Activated B cell treated with CpG ODN at 0.5 μM for 24 hours (primary cell): ENCODE measurements at regions not wholly inside any gene's neighbourhood (a gene's known extent, or its start where the extent isn't known, plus 50 kb on each side); places are given as distances from the start of the nearest gene placed in this dataset.

ENCODE experiments used
- ATAC-seq: fragments of 200-7000 bp; cut with Tn5 transposase; one replicate; pipeline ENCODE4 v1.10.0; 2021; ENCODE audit warnings: low read depth, mild to moderate bottlenecking, moderate library complexity
- CTCF ChIA-PET: fragments of 350-600 bp; sonication (Branson Sonifier 250); formaldehyde crosslinking; loops from one replicate; lab custom pipeline; 2021; ENCODE audit warnings: antibody characterized with exemption; lab: Charles Lee
- POLR2A ChIA-PET: fragments of 350-600 bp; sonication (Branson Sonifier 250); formaldehyde crosslinking; loops from one replicate; lab custom pipeline; 2021; ENCODE audit warnings: antibody characterized with exemption; lab: Charles Lee
- DNase-seq: peaks from one replicate; pipeline ENCODE4 v3.0.0; 2022
- H3K27ac Mint-ChIP-seq: one replicate; pipeline ENCODE4 v1.8.0; 2020; ENCODE audit warnings: mixed read lengths
- H3K27me3 Mint-ChIP-seq: one replicate; pipeline ENCODE4 v1.8.0; 2021; ENCODE audit warnings: mixed read lengths
- H3K36me3 Mint-ChIP-seq: one replicate; pipeline ENCODE4 v1.8.0; 2021; ENCODE audit warnings: low read depth, mixed read lengths
- H3K4me1 Mint-ChIP-seq: one replicate; pipeline ENCODE4 v1.8.0; 2021; ENCODE audit warnings: mixed read lengths
- H3K4me3 Mint-ChIP-seq: one replicate; pipeline ENCODE4 v1.8.0; 2020; ENCODE audit warnings: mild to moderate bottlenecking, mixed read lengths
- H3K9me3 Mint-ChIP-seq: one replicate; pipeline ENCODE4 v1.8.0; 2020; ENCODE audit warnings: mixed read lengths
- CTCF ChIP-seq: fragments of 200-600 bp; IDR thresholded peaks from one replicate; pipeline ENCODE4 v1.8.0; 2022; ENCODE audit warnings: antibody characterized with exemption, mild to moderate bottlenecking
- intact Hi-C: fragments of 100-400 bp; cut with micrococcal nuclease; formaldehyde crosslinking; loops from one replicate; pipeline ENCODE4 v1.15.1; 2024

GRCh38 chr9:115444959-115445358 lies 327.0 kb upstream of the TNC start:
- Mint-ChIP-seq H3K4me3 (no peak overlapping the region), H3K9me3 (no peaks in the 10 kb centered on the region), H3K36me3 (no peaks in the 10 kb centered on the region), H3K27ac (no peak overlapping the region), H3K27me3 (peaks cover 8% of the 10 kb centered on the region), H3K4me1 (no peaks in the 10 kb centered on the region)
- ChIA-PET POLR2A (no interaction called here), CTCF (no interaction called here)
- DNase-seq, result no peak
- ATAC-seq, result no peak
- TF ChIP-seq CTCF, result no peak
- intact Hi-C loops, result no loop called here

GRCh38 chr9:115445655-115446054 lies 327.7 kb upstream of the TNC start:
- Mint-ChIP-seq H3K36me3 (no peaks in the 10 kb centered on the region), H3K4me3 (no peak overlapping the region), H3K27me3 (peaks cover 9% of the 10 kb centered on the region), H3K27ac (no peak overlapping the region), H3K4me1 (no peaks in the 10 kb centered on the region), H3K9me3 (no peaks in the 10 kb centered on the region)
- intact Hi-C loops, result no loop called here
- no peak for ATAC-seq
- TF ChIP-seq CTCF, result no peak
- no peak for DNase-seq
- ChIA-PET CTCF (no interaction called here), POLR2A (no interaction called here)

GRCh38 chr9:115456515-115456914 lies 338.6 kb upstream of the TNC start:
- ATAC-seq (no peak), DNase-seq (no peak)
- Mint-ChIP-seq H3K27ac (no peak overlapping the region), H3K4me3 (no peak overlapping the region), H3K4me1 (no peaks in the 10 kb centered on the region), H3K27me3 (peaks cover 13% of the 10 kb centered on the region), H3K9me3 (no peaks in the 10 kb centered on the region), H3K36me3 (no peaks in the 10 kb centered on the region)
- intact Hi-C loops, result no loop called here
- no peak for TF ChIP-seq CTCF
- POLR2A ChIA-PET, result no interaction called here
- CTCF ChIA-PET, result no interaction called here

- Mint-ChIP-seq H3K27me3 (peaks cover 9% of the 10 kb centered on the region), H3K9me3 (no peaks in the 10 kb centered on the region), H3K27ac (no peak overlapping the region), H3K4me1 (no peaks in the 10 kb centered on the region), H3K36me3 (no peaks in the 10 kb centered on the region), H3K4me3 (no peak overlapping the region)
- intact Hi-C loops, result no loop called here
- TF ChIP-seq CTCF, result no peak
- DNase-seq (no peak), ATAC-seq (no peak)
- ChIA-PET CTCF (no interaction called here), POLR2A (no interaction called here)
Observed at GRCh38 chr9:115461280-115461679, 343.3 kb upstream of the TNC start.

- intact Hi-C loops, result no loop called here
- Mint-ChIP-seq H3K4me1 (no peaks in the 10 kb centered on the region), H3K9me3 (no peaks in the 10 kb centered on the region), H3K4me3 (no peak overlapping the region), H3K27me3 (peaks cover 3% of the 10 kb centered on the region), H3K36me3 (no peaks in the 10 kb centered on the region), H3K27ac (no peak overlapping the region)
- CTCF ChIA-PET, result no interaction called here
- no peak for TF ChIP-seq CTCF
- DNase-seq (no peak), ATAC-seq (no peak)
- POLR2A ChIA-PET, result no interaction called here
Observed at GRCh38 chr9:115462623-115463022, 344.7 kb upstream of the TNC start.
